ENCODE measurements at regions not wholly inside any gene's neighbourhood (a gene's known extent, or its start where the extent isn't known, plus 50 kb on each side); places are given as distances from the start of the nearest gene placed in this dataset.

- TF ChIP-seq, protein P1, sequence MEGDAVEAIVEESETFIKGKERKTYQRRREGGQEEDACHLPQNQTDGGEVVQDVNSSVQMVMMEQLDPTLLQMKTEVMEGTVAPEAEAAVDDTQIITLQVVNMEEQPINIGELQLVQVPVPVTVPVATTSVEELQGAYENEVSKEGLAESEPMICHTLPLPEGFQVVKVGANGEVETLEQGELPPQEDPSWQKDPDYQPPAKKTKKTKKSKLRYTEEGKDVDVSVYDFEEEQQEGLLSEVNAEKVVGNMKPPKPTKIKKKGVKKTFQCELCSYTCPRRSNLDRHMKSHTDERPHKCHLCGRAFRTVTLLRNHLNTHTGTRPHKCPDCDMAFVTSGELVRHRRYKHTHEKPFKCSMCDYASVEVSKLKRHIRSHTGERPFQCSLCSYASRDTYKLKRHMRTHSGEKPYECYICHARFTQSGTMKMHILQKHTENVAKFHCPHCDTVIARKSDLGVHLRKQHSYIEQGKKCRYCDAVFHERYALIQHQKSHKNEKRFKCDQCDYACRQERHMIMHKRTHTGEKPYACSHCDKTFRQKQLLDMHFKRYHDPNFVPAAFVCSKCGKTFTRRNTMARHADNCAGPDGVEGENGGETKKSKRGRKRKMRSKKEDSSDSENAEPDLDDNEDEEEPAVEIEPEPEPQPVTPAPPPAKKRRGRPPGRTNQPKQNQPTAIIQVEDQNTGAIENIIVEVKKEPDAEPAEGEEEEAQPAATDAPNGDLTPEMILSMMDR (IDR thresholded peaks at IDR 0.05; ENCODE audit: extremely low read depth, low read depth, low read length): no peak
- no peaks in the 10 kb centered on the region for H4K20me1 ChIP-seq (ENCODE audit: insufficient read depth, low read length)
- H3K79me2 ChIP-seq (ENCODE audit: insufficient read depth, low read length): no peaks in the 10 kb centered on the region
- no peak for DNase-seq (ENCODE audit: insufficient read length, low spot score, missing footprints)
- no peak overlapping the region for H2AFZ ChIP-seq (ENCODE audit: low read length)
- no peak overlapping the region for H3K27ac ChIP-seq (ENCODE audit: low read depth, low read length)
- H3K27me3 ChIP-seq (ENCODE audit: insufficient read depth, low read length): no peaks in the 10 kb centered on the region
- H3K4me1 ChIP-seq (ENCODE audit: insufficient read depth, low read length): no peaks in the 10 kb centered on the region
- no peaks in the 10 kb centered on the region for H3K9me3 ChIP-seq (ENCODE audit: low read depth, low read length)
- H3K36me3 ChIP-seq (ENCODE audit: insufficient read depth, low read length): no peaks in the 10 kb centered on the region
- H3K4me2 ChIP-seq (ENCODE audit: insufficient read depth, low read length): no peak overlapping the region
- H3K4me3 ChIP-seq (ENCODE audit: insufficient read depth, low read length): no peak overlapping the region
These were observed 78.7 kb downstream of the FZD10 start for GRCh38 chr12:130240831-130241590.

- Histone ChIP-seq H3K27me3 (ENCODE audit: insufficient read depth, low read length) (no peaks in the 10 kb centered on the region), H3K27ac (ENCODE audit: low read depth, low read length) (no peak overlapping the region), H3K79me2 (ENCODE audit: insufficient read depth, low read length) (no peaks in the 10 kb centered on the region), H3K4me2 (ENCODE audit: insufficient read depth, low read length) (no peak overlapping the region), H2AFZ (ENCODE audit: low read length) (no peak overlapping the region), H3K4me1 (ENCODE audit: insufficient read depth, low read length) (no peaks in the 10 kb centered on the region), H3K36me3 (ENCODE audit: insufficient read depth, low read length) (no peaks in the 10 kb centered on the region), H4K20me1 (ENCODE audit: insufficient read depth, low read length) (no peaks in the 10 kb centered on the region), H3K4me3 (ENCODE audit: insufficient read depth, low read length) (no peak overlapping the region), H3K9me3 (ENCODE audit: low read depth, low read length) (no peaks in the 10 kb centered on the region)
- DNase-seq (ENCODE audit: insufficient read length, low spot score, missing footprints): no peak
- TF ChIP-seq, protein P1 (IDR thresholded peaks at IDR 0.05; ENCODE audit: extremely low read depth, low read depth, low read length): no peak
These were observed 80.2 kb downstream of the FZD10 start for GRCh38 chr12:130242506-130242905.

- H3K36me3 ChIP-seq (ENCODE audit: insufficient read depth, low read length): no peaks in the 10 kb centered on the region
- H3K9me3 ChIP-seq (ENCODE audit: low read depth, low read length): no peaks in the 10 kb centered on the region
- TF ChIP-seq, protein P1 (IDR thresholded peaks at IDR 0.05; ENCODE audit: extremely low read depth, low read depth, low read length): no peak
- H3K4me1 ChIP-seq (ENCODE audit: insufficient read depth, low read length): no peaks in the 10 kb centered on the region
- H4K20me1 ChIP-seq (ENCODE audit: insufficient read depth, low read length): no peaks in the 10 kb centered on the region
- no peaks in the 10 kb centered on the region for H3K79me2 ChIP-seq (ENCODE audit: insufficient read depth, low read length)
- H3K27ac ChIP-seq (ENCODE audit: low read depth, low read length): no peak overlapping the region
- no peak overlapping the region for H3K4me3 ChIP-seq (ENCODE audit: insufficient read depth, low read length)
- DNase-seq (ENCODE audit: insufficient read length, low spot score, missing footprints): no peak
- no peak overlapping the region for H3K4me2 ChIP-seq (ENCODE audit: insufficient read depth, low read length)
- H2AFZ ChIP-seq (ENCODE audit: low read length): no peak overlapping the region
- no peaks in the 10 kb centered on the region for H3K27me3 ChIP-seq (ENCODE audit: insufficient read depth, low read length)
These were observed 83.0 kb downstream of the FZD10 start for GRCh38 chr12:130245251-130245650.

DNA sequence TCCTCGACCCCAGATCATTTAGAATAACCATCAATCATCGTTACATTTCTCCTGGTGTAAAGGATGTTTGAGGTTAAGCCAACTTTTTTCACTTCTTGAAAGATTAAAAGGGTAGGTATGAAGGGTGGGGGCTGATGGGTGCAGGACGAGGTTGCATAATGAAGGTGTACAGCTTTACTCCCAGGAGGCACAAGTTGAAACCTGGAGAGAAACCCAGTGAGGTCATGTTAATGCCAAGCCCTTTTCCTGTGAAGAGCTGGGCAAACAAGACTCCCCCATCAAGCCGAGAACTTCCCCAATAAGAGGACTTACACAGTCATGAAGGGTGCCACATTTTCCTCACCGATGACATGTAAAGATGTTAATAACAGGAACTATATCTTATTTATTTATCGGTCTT lies 84.3 kb downstream of the FZD10 start:
- no peak overlapping the region for H3K4me3 ChIP-seq (ENCODE audit: insufficient read depth, low read length)
- H3K27ac ChIP-seq (ENCODE audit: low read depth, low read length): no peak overlapping the region
- no peaks in the 10 kb centered on the region for H3K79me2 ChIP-seq (ENCODE audit: insufficient read depth, low read length)
- no peak overlapping the region for H3K4me2 ChIP-seq (ENCODE audit: insufficient read depth, low read length)
- no peaks in the 10 kb centered on the region for H3K4me1 ChIP-seq (ENCODE audit: insufficient read depth, low read length)
- no peak overlapping the region for H2AFZ ChIP-seq (ENCODE audit: low read length)
- H4K20me1 ChIP-seq (ENCODE audit: insufficient read depth, low read length): no peaks in the 10 kb centered on the region
- TF ChIP-seq, protein P1 (IDR thresholded peaks at IDR 0.05; ENCODE audit: extremely low read depth, low read depth, low read length): no peak
- no peaks in the 10 kb centered on the region for H3K36me3 ChIP-seq (ENCODE audit: insufficient read depth, low read length)
- DNase-seq (ENCODE audit: insufficient read length, low spot score, missing footprints): no peak
- H3K27me3 ChIP-seq (ENCODE audit: insufficient read depth, low read length): no peaks in the 10 kb centered on the region
- H3K9me3 ChIP-seq (ENCODE audit: low read depth, low read length): no peaks in the 10 kb centered on the region

Data from osteoblast (primary cell).